HPDE6-E6E7 (cell line): ENCODE measurements at regions not wholly inside any gene's neighbourhood (a gene's known extent, or its start where the extent isn't known, plus 50 kb on each side); places are given as distances from the start of the nearest gene placed in this dataset.
"Not testable (repeated sequence)": the region's sequence is repeated elsewhere in the genome, so short reads cannot be mapped to it uniquely, and the experiment has no call there.

Source experiments
- DNase-seq: peaks from one replicate; pipeline ENCODE4 v3.0.0; 2011; ENCODE audit warnings: missing footprints; ENCODE audit errors: extremely low spot score

- no peak for DNase-seq
Observed at GRCh38 chr3:194189243-194189791, 53.4 kb downstream of the HES1 start.

DNA sequence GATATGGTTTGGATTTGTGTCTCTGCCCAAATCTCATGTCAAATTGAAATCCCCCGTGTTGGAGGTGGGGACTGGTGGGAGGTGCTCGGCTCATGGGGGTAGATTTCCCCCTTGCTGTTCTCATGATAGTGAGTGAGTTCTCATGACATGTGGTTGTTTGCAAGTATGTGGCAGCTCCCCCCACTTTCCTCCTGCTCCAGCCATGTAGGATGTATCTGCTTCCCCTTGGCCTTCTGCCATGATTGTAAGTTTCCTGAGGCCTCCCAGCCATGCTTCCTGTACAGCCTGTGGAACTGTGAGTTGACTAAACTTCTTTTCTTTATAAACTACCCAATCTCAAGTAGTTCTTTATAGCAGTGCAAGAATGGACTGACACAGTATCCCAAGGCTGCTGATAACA lies 55.9 kb downstream of the HES1 start:
- DNase-seq, result not testable (repeated sequence)

DNA sequence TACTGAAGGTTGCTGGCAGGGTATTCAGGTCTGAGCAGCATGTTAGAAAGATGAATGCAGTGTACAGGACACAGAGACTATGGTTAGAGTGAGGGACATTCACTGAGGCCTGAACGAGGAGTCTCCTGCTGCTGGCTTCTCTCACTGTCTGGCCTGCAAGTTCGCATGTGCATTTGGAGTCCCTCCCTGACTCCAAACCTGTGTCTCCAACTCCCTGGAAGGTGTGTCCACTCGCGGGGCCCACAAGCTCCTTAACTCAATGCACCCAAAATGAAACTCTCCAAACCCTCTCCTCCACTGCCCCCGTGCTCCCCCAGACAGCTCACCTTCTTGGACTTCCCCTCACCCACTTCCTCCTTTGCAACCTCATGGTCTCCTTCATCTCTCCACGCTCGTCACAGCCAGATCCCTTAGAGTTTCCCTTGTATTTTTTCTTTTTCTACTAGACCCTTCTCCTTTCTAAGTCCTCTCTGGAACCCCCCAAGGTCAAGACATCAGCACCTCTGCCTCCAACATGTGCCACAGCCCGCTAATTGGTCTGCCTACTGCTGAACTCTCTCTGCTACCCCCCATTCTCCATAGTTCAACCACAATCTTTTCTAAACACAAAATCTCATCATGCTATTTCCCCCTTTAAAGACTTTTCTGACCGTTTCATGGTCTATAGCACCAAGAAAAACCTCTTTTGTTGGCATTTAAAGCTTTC lies 58.3 kb downstream of the HES1 start:
- no peak for DNase-seq

GRCh38 chr3:194194757-194195085 lies 58.8 kb downstream of the HES1 start:
- no peak for DNase-seq

GRCh38 chr3:194195611-194196010 lies 59.7 kb downstream of the HES1 start:
- no peak for DNase-seq

- DNase-seq, result no peak
Observed at GRCh38 chr3:194196876-194197275, 60.9 kb downstream of the HES1 start.

DNA sequence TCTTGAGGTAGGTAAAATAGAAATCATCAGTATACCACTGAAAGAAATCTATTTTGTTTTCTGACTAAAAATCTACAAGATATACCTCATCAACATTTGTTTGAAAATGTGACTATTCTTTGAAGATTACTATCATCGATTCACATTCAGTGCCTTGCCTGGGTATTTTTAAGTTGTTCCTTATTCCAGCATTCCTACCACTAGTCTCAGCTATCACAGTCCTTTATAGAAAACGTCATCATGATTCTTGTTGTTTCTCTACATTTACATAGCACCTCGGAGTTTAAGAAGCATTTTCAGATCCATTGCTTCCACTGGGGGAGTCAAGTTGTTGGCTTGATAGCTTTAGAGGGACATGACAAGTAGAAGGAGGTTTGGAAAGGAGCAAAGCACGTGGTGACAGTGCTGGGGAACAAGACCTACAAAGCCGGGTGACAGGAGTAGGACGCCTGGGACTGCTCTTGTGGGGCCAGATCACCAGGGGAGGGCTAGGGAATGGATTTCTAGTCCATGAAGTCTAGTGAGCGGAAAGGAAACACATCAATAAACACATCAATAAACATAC lies 61.5 kb downstream of the HES1 start:
- no peak for DNase-seq

DNA sequence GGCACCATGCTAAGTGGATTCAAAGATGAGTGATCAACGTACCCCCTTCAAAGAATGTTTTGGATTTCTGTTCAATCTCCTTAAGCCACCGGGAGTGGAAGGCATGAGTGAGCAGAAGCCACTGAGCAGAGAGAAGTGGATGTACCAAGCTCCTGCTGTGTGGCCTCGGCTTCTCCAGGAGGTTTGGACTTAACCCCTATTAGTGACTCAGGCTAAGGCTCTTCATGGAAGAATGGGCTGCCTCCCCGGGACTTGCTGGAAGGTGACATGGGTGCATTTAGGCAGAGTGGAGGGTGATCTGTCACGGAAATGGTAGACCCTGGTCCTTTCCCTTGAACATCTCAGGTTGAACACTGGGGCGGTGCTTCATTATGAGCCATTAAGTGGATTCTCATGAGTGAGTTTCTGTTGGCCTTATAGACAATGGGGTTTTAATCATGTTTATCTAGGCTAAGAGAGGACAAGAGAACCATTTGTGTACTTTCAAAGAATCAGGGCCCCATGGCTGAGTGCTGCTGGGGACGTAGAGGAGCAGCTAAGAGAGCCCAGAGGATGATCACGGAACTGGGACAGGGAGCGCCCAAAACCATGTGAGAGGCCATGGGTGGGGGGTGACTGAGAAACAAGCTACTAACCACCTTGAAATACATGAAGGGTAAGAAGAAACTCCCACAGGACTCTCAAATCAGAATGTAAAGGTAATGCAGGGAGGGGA lies 62.2 kb downstream of the HES1 start:
- DNase-seq, result no peak

GRCh38 chr3:194198938-194199337 lies 63.0 kb downstream of the HES1 start:
- DNase-seq, result no peak

DNA sequence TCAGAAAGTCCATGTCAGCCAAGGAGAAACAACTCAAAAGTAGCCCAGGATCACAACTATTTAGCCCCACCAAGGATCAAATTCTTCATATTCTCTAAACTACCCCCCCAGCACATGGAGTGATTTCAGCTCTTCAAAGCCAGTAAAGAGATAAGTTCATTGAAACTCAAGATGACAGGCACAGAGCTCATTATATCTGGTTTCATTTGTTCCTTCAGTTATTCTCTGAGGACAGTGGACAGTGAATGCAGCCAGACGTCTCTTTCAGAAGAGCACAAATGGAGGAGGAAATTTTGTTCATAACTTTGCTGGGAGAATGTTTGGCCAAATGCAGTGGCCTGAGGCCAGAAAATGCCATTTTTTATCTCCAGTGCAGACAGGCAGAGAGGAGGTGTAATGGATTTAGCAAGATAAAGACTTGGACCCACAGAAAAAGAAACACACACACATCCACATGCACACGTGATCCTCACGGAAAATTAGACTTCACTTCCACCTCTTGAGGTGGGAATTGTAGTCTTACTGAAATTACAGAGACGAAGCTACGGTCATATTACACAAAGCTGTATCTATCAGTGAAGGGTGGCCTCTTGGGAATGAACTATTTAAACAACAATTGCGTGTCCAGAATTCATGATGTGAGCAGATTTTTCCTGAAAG lies 64.6 kb downstream of the HES1 start:
- DNase-seq, result no peak

GRCh38 chr3:194201953-194202666 lies 66.2 kb downstream of the HES1 start:
- no peak for DNase-seq

- DNase-seq, result no peak
Observed at GRCh38 chr3:194203482-194204041, 67.6 kb downstream of the HES1 start.

- peak; percentile 36 for DNase-seq
Observed at GRCh38 chr3:194204042-194204987, 68.4 kb downstream of the HES1 start.

- DNase-seq, result no peak
Observed at GRCh38 chr3:194205675-194206133, 69.8 kb downstream of the HES1 start.

- no peak for DNase-seq
Observed at GRCh38 chr3:194206320-194206719, 70.4 kb downstream of the HES1 start.

DNA sequence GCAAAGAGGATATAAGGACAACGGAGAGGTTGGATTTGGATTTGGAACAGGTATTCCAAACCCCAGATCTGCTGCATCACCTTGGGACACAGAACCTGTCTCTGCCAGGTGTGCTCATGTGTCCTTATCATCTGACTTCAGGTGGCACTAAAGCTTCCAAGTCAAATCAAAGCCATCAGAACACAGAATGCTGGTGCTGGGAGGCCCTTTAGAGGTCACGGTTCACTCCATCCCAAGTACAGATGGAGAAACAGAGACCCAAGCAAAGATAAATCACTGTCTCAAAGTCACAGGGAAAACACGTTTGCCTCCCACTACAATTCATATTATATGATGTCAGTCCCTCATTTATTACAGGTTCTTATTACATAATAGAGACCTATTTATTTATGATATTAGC lies 72.8 kb downstream of the HES1 start:
- no peak for DNase-seq

- no peak for DNase-seq
Observed at GRCh38 chr3:194212161-194212844, 76.4 kb downstream of the HES1 start.

DNA sequence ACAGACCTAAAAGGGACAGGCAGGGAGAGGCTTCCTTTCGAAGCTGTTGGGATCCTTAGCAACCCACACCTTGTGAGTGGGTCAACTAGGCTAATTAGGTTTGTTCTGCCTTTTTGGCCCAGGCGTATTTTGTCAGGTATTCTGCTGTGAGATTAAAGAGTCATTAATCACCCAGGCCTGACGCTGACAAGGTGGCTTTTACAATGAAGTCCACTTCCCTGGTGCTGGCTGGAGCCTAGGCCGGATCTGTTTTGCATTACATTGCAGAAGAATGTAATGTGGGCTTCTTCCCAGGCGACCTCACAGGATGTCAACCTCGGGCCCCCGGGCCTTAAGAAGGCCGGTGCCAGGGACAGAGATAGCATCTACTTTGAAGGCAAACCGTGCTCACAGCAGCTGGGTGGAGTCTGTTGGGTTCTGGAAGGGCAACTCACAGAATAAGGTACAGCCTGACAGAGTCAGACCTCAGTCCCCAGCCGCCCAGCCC lies 76.9 kb downstream of the HES1 start:
- no peak for DNase-seq

DNA sequence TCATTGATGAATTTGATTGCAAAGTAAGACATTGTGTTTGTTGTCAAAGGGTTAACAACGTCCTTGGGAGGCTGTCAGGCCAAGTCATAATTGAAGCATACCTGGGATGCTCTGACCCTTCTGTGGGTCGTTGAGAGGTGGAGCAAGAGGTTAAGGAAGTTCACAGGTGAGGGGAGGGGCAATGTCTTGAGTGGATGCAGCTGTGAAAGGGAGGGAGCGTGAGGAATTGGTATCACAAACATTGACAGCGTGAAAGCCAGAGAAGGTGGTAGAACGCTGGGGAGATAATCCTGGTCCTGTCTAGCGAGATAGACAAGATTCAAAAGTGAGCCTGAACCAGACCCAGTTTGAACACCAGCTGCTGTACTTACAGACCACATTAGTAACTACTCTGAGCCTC lies 79.4 kb downstream of the HES1 start:
- DNase-seq, result no peak
